ENCODE measurements at regions not wholly inside any gene's neighbourhood (a gene's known extent, or its start where the extent isn't known, plus 50 kb on each side); places are given as distances from the start of the nearest gene placed in this dataset.

DNA sequence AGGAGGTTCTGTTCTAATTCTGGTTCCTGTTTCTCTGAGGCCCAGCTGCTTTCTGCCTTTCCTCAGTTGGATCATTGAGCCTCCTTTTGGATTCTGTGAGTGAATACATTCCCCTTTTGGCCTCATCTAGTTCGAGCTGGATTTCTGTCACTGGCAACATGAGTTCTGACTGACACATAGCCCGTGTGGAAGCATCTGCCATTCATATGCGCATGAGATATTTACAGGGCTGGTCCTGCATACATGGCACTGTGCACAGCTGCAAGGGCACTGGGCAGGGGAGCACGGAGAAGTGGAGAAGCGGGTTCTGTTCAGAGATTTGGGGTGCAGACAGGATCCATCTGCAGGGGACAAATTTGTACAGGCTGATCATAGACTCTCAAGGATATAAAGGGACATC lies 352.8 kb downstream of the RPS24 start:
- TF ChIP-seq, protein P1, sequence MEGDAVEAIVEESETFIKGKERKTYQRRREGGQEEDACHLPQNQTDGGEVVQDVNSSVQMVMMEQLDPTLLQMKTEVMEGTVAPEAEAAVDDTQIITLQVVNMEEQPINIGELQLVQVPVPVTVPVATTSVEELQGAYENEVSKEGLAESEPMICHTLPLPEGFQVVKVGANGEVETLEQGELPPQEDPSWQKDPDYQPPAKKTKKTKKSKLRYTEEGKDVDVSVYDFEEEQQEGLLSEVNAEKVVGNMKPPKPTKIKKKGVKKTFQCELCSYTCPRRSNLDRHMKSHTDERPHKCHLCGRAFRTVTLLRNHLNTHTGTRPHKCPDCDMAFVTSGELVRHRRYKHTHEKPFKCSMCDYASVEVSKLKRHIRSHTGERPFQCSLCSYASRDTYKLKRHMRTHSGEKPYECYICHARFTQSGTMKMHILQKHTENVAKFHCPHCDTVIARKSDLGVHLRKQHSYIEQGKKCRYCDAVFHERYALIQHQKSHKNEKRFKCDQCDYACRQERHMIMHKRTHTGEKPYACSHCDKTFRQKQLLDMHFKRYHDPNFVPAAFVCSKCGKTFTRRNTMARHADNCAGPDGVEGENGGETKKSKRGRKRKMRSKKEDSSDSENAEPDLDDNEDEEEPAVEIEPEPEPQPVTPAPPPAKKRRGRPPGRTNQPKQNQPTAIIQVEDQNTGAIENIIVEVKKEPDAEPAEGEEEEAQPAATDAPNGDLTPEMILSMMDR (conservative IDR thresholded peaks at IDR 0.05 in 1 of 2, IDR thresholded peaks at IDR 0.05 in 1 of 2; ENCODE audit: low read depth in 1 of 2, low read length in 2 of 2), result no peak
- no peak for TF ChIP-seq EZH2 (IDR thresholded peaks at IDR 0.05; ENCODE audit: low read length, missing control alignments)
